ENCODE measurements at regions not wholly inside any gene's neighbourhood (a gene's known extent, or its start where the extent isn't known, plus 50 kb on each side); places are given as distances from the start of the nearest gene placed in this dataset.

- Histone ChIP-seq H3K79me2 (ENCODE audit: insufficient read depth, low read length) (no peaks in the 10 kb centered on the region), H4K20me1 (ENCODE audit: insufficient read depth, low read length) (no peaks in the 10 kb centered on the region), H3K9ac (ENCODE audit: insufficient read depth, low read length, poor library complexity, severe bottlenecking) (no peak overlapping the region), H3K36me3 (replicated peaks in 1 of 2; ENCODE audit: control insufficient read depth in 1 of 2, insufficient read depth in 2 of 2, low read length in 2 of 2) (no peaks in the 10 kb centered on the region), H3K4me1 (ENCODE audit: control insufficient read depth in 1 of 2, insufficient read depth in 2 of 2, low read length in 2 of 2) (no peaks in the 10 kb centered on the region), H3K9me3 (replicated peaks in 1 of 2; ENCODE audit: control insufficient read depth in 1 of 2, insufficient read depth in 1 of 2, low read length in 2 of 2) (peaks cover 0 to 3% of the 10 kb centered on the region in 2 donors), H2AFZ (ENCODE audit: insufficient read depth, low read depth, low read length, poor library complexity, severe bottlenecking) (no peak overlapping the region), H3K27ac (ENCODE audit: low read depth in 1 of 2, low read length in 2 of 2) (no peak overlapping the region), H3K4me3 (replicated peaks in 1 of 3; ENCODE audit: low read depth in 2 of 3, low read length in 3 of 3) (no peak overlapping the region), H3K4me2 (replicated peaks; ENCODE audit: extremely low read depth, low read length, poor library complexity, severe bottlenecking) (no peak overlapping the region), H3K27me3 (ENCODE audit: control insufficient read depth in 2 of 2, insufficient read depth in 2 of 2, low read length in 2 of 2) (no peaks in the 10 kb centered on the region)
- peaks cover 0 to 1% (median 0%) of the 10 kb centered on the region in 3 donors for H3K27me3 Mint-ChIP-seq (ENCODE audit: low read depth in 3 of 3)
- H3K4me3 Mint-ChIP-seq = no peak overlapping the region
- no peak overlapping the region for H3K27ac Mint-ChIP-seq
- 94% methylated on average over 12 of the region's 13 CpGs for WGBS (ENCODE audit: insufficient coverage)
- peaks cover 0 to 8% (median 0%) of the 10 kb centered on the region in 7 donors for H3K9me3 Mint-ChIP-seq
- intact Hi-C loops (cut with micrococcal nuclease) = no loop called here
- DNase-seq = no peak
- H3K4me1 Mint-ChIP-seq = no peaks in the 10 kb centered on the region
- no peaks in the 10 kb centered on the region for H3K36me3 Mint-ChIP-seq
- TF ChIP-seq CTCF (IDR thresholded peaks at IDR 0.05) = no peak
Observed at GRCh38 chr13:111627596-111627995, 307.2 kb downstream of the TEX29 start.

DNA sequence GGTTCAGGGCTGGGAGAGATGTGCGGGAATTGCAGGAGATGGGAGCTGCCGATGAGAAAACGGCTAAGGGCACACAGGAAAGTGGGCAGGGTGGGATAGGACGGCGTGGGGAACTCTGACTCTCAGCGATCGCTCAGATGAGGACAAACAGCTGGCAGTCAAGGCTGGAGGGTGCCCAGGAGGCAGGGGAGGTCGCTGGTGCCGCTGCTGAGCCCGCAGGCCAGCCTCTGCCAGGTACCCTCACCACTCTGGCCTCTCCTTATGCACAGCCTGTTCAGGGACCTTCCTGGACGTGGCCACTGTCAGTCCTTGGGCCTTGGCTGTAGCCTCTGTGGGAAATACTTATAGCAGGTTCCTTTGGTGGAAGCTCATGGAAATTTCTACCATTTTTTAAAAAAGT lies 308.6 kb downstream of the TEX29 start:
- Histone ChIP-seq H3K4me3 (replicated peaks in 1 of 3; ENCODE audit: low read depth in 2 of 3, low read length in 3 of 3) (no peak overlapping the region), H3K9ac (ENCODE audit: insufficient read depth, low read length, poor library complexity, severe bottlenecking) (no peak overlapping the region), H3K9me3 (replicated peaks in 1 of 2; ENCODE audit: control insufficient read depth in 1 of 2, insufficient read depth in 1 of 2, low read length in 2 of 2) (peaks cover 0 to 3% of the 10 kb centered on the region in 2 donors), H4K20me1 (ENCODE audit: insufficient read depth, low read length) (no peaks in the 10 kb centered on the region), H2AFZ (ENCODE audit: insufficient read depth, low read depth, low read length, poor library complexity, severe bottlenecking) (no peak overlapping the region), H3K27me3 (ENCODE audit: control insufficient read depth in 2 of 2, insufficient read depth in 2 of 2, low read length in 2 of 2) (no peaks in the 10 kb centered on the region), H3K36me3 (replicated peaks in 1 of 2; ENCODE audit: control insufficient read depth in 1 of 2, insufficient read depth in 2 of 2, low read length in 2 of 2) (no peaks in the 10 kb centered on the region), H3K4me2 (replicated peaks; ENCODE audit: extremely low read depth, low read length, poor library complexity, severe bottlenecking) (no peak overlapping the region), H3K79me2 (ENCODE audit: insufficient read depth, low read length) (no peaks in the 10 kb centered on the region), H3K4me1 (ENCODE audit: control insufficient read depth in 1 of 2, insufficient read depth in 2 of 2, low read length in 2 of 2) (no peaks in the 10 kb centered on the region), H3K27ac (ENCODE audit: low read depth in 1 of 2, low read length in 2 of 2) (no peak overlapping the region)
- H3K4me3 Mint-ChIP-seq = no peak overlapping the region
- no peaks in the 10 kb centered on the region for H3K4me1 Mint-ChIP-seq
- 73% methylated on average over 8 of the region's 11 CpGs for WGBS (ENCODE audit: insufficient coverage)
- no peak overlapping the region for H3K27ac Mint-ChIP-seq
- peaks cover 0 to 8% (median 0%) of the 10 kb centered on the region in 7 donors for H3K9me3 Mint-ChIP-seq
- H3K36me3 Mint-ChIP-seq = no peaks in the 10 kb centered on the region
- no peak for DNase-seq
- no peak for TF ChIP-seq CTCF (IDR thresholded peaks at IDR 0.05)
- intact Hi-C loops (cut with micrococcal nuclease) = no loop called here
- peaks cover 0 to 1% (median 0%) of the 10 kb centered on the region in 3 donors for H3K27me3 Mint-ChIP-seq (ENCODE audit: low read depth in 3 of 3)

All from CD14-positive monocyte (primary cell).